Activated naive CD8-positive, alpha-beta T cell treated with anti-CD3 and anti-CD28 coated beads for 36 hours (primary cell): ENCODE measurements at regions not wholly inside any gene's neighbourhood (a gene's known extent, or its start where the extent isn't known, plus 50 kb on each side); places are given as distances from the start of the nearest gene placed in this dataset.

ENCODE experiments used
- DNase-seq: peaks from one replicate; pipeline ENCODE4 v3.0.0; 2021
- H3K27ac Mint-ChIP-seq: one replicate; pipeline ENCODE4 v1.8.0; 2022; ENCODE audit warnings: mild to moderate bottlenecking, moderate library complexity, mixed read lengths
- H3K27me3 Mint-ChIP-seq: one replicate; pipeline ENCODE4 v1.8.0; 2022; ENCODE audit warnings: mild to moderate bottlenecking, mixed read lengths
- H3K36me3 Mint-ChIP-seq: one replicate; pipeline ENCODE4 v1.8.0; 2021; ENCODE audit warnings: mild to moderate bottlenecking, mixed read lengths
- H3K4me1 Mint-ChIP-seq: one replicate; pipeline ENCODE4 v1.8.0; 2021; ENCODE audit warnings: mixed read lengths
- H3K4me3 Mint-ChIP-seq: one replicate; pipeline ENCODE4 v1.8.0; 2022; ENCODE audit warnings: mild to moderate bottlenecking, moderate library complexity, mixed read lengths
- H3K9me3 Mint-ChIP-seq: one replicate; pipeline ENCODE4 v1.8.0; 2022; ENCODE audit warnings: mixed read lengths

DNA sequence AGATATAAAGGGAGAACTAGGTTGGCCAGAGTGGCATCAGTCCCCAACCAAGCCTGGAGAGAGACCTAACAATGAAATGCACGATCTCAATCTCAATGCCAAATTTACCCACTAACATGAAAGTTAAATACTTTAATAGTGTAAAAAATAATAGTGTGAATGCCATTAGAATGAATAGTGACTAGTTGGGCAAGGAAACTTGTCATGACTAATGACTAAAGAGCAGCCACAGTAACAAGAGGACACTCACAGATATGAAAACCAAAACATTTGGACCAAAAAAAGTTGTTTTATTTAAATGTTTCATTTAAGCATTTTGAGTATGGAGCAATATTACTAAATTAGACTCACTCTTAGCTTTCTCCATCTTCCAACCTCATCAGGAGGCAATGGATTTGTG lies 1853.8 kb downstream of the EFNA5 start:
- Mint-ChIP-seq H3K4me3 (no peak overlapping the region), H3K27ac (no peak overlapping the region), H3K27me3 (no peaks in the 10 kb centered on the region), H3K4me1 (no peaks in the 10 kb centered on the region), H3K36me3 (no peaks in the 10 kb centered on the region), H3K9me3 (peaks cover 7% of the 10 kb centered on the region)
- no peak for DNase-seq

- Mint-ChIP-seq H3K27me3 (no peaks in the 10 kb centered on the region), H3K4me3 (no peak overlapping the region), H3K9me3 (peaks cover 6% of the 10 kb centered on the region), H3K4me1 (no peaks in the 10 kb centered on the region), H3K27ac (no peak overlapping the region), H3K36me3 (no peaks in the 10 kb centered on the region)
- DNase-seq, result no peak
Measured at GRCh38 chr5:105812304-105812703, 1858.4 kb downstream of the EFNA5 start.

DNA sequence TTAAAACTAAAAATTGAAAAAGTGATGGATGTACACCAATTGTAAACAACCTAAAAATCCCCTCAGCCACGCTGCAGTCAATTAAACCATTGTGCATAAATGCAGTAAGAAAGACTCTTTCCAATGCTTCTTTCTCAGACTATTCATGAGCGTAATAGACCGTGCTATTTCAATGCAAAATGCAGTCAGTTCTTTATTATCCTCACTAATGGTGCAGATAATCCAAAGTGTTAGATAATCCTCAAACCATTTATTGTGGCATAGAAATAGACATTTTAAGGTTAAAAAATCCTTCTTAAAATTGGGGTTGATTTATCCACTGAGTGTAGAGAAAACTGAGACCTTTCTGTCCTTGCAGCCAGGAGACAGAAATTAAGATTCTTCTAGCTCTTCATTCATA lies 1862.8 kb downstream of the EFNA5 start:
- Mint-ChIP-seq H3K9me3 (peaks cover 15% of the 10 kb centered on the region), H3K4me3 (no peak overlapping the region), H3K27me3 (no peaks in the 10 kb centered on the region), H3K4me1 (no peaks in the 10 kb centered on the region), H3K27ac (no peak overlapping the region), H3K36me3 (no peaks in the 10 kb centered on the region)
- DNase-seq, result no peak

- Mint-ChIP-seq H3K4me3 (no peak overlapping the region), H3K36me3 (no peaks in the 10 kb centered on the region), H3K27me3 (no peaks in the 10 kb centered on the region), H3K9me3 (peaks cover 14% of the 10 kb centered on the region), H3K27ac (no peak overlapping the region), H3K4me1 (no peaks in the 10 kb centered on the region)
- no peak for DNase-seq
Measured at GRCh38 chr5:105807290-105807689, 1863.4 kb downstream of the EFNA5 start.

- no peaks in the 10 kb centered on the region for H3K4me1 Mint-ChIP-seq
- H3K9me3 Mint-ChIP-seq, result peaks cover 14% of the 10 kb centered on the region
- no peak for DNase-seq
- H3K27ac Mint-ChIP-seq, result no peak overlapping the region
- no peaks in the 10 kb centered on the region for H3K27me3 Mint-ChIP-seq
- H3K4me3 Mint-ChIP-seq, result no peak overlapping the region
- no peaks in the 10 kb centered on the region for H3K36me3 Mint-ChIP-seq
Measured at GRCh38 chr5:105806596-105806995, 1864.1 kb downstream of the EFNA5 start.

- no peak for DNase-seq
- H3K4me1 Mint-ChIP-seq, result no peaks in the 10 kb centered on the region
- no peak overlapping the region for H3K27ac Mint-ChIP-seq
- H3K27me3 Mint-ChIP-seq, result no peaks in the 10 kb centered on the region
- no peak overlapping the region for H3K4me3 Mint-ChIP-seq
- H3K36me3 Mint-ChIP-seq, result no peaks in the 10 kb centered on the region
- peaks cover 12% of the 10 kb centered on the region for H3K9me3 Mint-ChIP-seq
Measured at GRCh38 chr5:105803431-105803830, 1867.3 kb downstream of the EFNA5 start.

GRCh38 chr5:105794578-105794977 lies 1876.2 kb downstream of the EFNA5 start:
- Mint-ChIP-seq H3K36me3 (no peaks in the 10 kb centered on the region), H3K9me3 (no peaks in the 10 kb centered on the region), H3K27me3 (no peaks in the 10 kb centered on the region), H3K4me1 (no peaks in the 10 kb centered on the region), H3K27ac (no peak overlapping the region), H3K4me3 (no peak overlapping the region)
- DNase-seq, result no peak

GRCh38 chr5:105789246-105789645 lies 1881.5 kb downstream of the EFNA5 start:
- no peak overlapping the region for H3K4me3 Mint-ChIP-seq
- no peak for DNase-seq
- no peaks in the 10 kb centered on the region for H3K27me3 Mint-ChIP-seq
- H3K4me1 Mint-ChIP-seq, result no peaks in the 10 kb centered on the region
- H3K9me3 Mint-ChIP-seq, result peaks cover 1% of the 10 kb centered on the region
- no peaks in the 10 kb centered on the region for H3K36me3 Mint-ChIP-seq
- no peak overlapping the region for H3K27ac Mint-ChIP-seq

- no peaks in the 10 kb centered on the region for H3K36me3 Mint-ChIP-seq
Measured at GRCh38 chr5:105783811-105784210, 1886.9 kb downstream of the EFNA5 start.

GRCh38 chr5:105782501-105782900 lies 1888.2 kb downstream of the EFNA5 start:
- H3K9me3 Mint-ChIP-seq, result peaks cover 1% of the 10 kb centered on the region
- no peak overlapping the region for H3K4me3 Mint-ChIP-seq
- no peaks in the 10 kb centered on the region for H3K27me3 Mint-ChIP-seq
- no peaks in the 10 kb centered on the region for H3K4me1 Mint-ChIP-seq
- H3K27ac Mint-ChIP-seq, result no peak overlapping the region
- no peaks in the 10 kb centered on the region for H3K36me3 Mint-ChIP-seq
- no peak for DNase-seq

More at GRCh38 chr5:105783811-105784210, 1886.9 kb downstream of the EFNA5 start:
- Mint-ChIP-seq H3K4me1 (no peaks in the 10 kb centered on the region), H3K27ac (no peak overlapping the region), H3K4me3 (no peak overlapping the region), H3K27me3 (no peaks in the 10 kb centered on the region), H3K9me3 (peaks cover 1% of the 10 kb centered on the region)
- DNase-seq, result no peak

DNA sequence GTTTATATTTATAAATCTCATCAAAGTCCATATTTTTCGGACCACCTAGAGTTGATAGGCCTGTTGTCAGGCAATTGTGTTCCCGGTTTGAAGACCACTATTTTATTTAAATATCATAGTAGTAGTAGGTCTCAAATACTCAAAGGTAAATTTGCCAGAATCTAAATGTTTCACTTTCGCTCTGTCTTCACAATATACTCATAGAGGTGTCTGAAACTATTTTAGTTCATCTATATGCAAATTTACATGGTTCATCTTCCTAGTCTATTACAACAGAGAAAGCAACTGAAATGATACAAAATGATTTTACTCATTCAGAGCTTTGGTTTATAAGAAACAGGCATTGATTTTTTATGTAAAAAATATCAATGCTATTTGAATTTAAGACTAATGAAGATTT lies 1897.5 kb downstream of the EFNA5 start:
- Mint-ChIP-seq H3K27ac (no peak overlapping the region), H3K36me3 (no peaks in the 10 kb centered on the region), H3K4me1 (no peaks in the 10 kb centered on the region), H3K27me3 (no peaks in the 10 kb centered on the region), H3K9me3 (no peaks in the 10 kb centered on the region), H3K4me3 (no peak overlapping the region)
- no peak for DNase-seq

DNA sequence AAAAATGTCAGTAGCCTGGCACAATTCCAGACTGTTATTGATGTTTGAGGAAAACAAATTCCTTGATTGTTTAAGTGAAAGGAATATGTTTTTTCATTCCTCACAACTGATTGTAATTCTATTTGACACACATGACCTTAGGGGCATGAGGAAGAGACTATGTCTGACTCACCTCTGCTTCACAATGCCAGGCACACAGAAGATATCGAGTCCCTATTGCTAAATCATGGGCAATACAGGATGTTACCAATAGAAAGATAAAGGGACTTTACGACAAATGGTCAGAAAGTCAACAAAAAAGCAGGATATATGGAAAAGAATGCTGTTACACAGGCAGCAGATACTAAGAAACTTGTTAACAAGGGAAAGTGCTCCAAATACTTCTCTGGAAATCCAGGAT lies 1903.5 kb downstream of the EFNA5 start:
- Mint-ChIP-seq H3K9me3 (peaks cover 8% of the 10 kb centered on the region), H3K27ac (no peak overlapping the region), H3K27me3 (no peaks in the 10 kb centered on the region), H3K4me1 (no peaks in the 10 kb centered on the region), H3K36me3 (no peaks in the 10 kb centered on the region), H3K4me3 (no peak overlapping the region)
- no peak for DNase-seq

DNA sequence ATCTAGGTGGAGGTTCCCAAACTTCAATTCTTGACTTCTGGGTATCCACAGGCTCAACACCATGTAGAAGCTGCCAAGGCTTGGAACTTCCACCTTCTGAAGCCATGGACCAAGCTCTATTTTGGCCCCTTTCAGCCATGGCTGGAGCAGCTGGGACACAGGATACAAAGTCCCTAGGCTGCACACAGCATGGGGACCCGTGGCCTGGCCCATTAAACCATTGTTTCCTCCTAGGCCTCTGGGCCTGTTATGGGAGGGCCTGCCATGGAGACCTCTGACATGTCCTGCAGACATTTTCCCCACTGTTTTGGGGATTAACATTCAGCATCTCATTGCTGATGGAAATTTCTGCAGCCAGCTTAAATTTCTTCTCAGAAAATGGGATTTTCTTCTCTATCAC lies 1908.0 kb downstream of the EFNA5 start:
- Mint-ChIP-seq H3K4me3 (no peak overlapping the region), H3K9me3 (peaks cover 15% of the 10 kb centered on the region), H3K27ac (no peak overlapping the region), H3K27me3 (no peaks in the 10 kb centered on the region), H3K36me3 (peaks cover 2% of the 10 kb centered on the region), H3K4me1 (no peaks in the 10 kb centered on the region)
- no peak for DNase-seq

- Mint-ChIP-seq H3K27ac (no peak overlapping the region), H3K36me3 (no peaks in the 10 kb centered on the region), H3K9me3 (peaks cover 3% of the 10 kb centered on the region), H3K4me1 (no peaks in the 10 kb centered on the region), H3K4me3 (no peak overlapping the region), H3K27me3 (no peaks in the 10 kb centered on the region)
- no peak for DNase-seq
Measured at GRCh38 chr5:105754056-105754455, 1916.7 kb downstream of the EFNA5 start.

GRCh38 chr5:105752801-105753200 lies 1917.9 kb downstream of the EFNA5 start:
- DNase-seq, result no peak
- H3K9me3 Mint-ChIP-seq, result peaks cover 3% of the 10 kb centered on the region
- H3K4me1 Mint-ChIP-seq, result no peaks in the 10 kb centered on the region
- no peaks in the 10 kb centered on the region for H3K27me3 Mint-ChIP-seq
- no peak overlapping the region for H3K27ac Mint-ChIP-seq
- H3K36me3 Mint-ChIP-seq, result no peaks in the 10 kb centered on the region
- H3K4me3 Mint-ChIP-seq, result no peak overlapping the region

DNA sequence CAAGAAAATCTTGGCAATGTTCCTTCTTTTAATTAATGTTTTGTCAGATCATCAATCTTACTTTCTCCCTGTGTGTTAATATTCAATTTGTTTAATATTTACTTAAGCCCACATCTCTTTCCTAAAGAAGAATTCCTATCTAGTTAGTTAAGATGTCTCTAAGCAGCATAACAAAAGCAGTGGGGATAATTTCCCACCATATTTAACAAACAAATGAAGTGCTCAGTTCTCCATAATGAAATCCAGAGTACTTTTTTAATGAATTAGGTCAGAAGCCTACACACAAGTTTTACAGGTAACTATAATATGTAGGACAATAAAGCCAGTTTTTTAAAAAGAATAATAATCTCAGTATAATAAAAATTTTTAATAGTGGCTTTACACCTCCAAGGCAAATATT lies 1918.8 kb downstream of the EFNA5 start:
- no peaks in the 10 kb centered on the region for H3K36me3 Mint-ChIP-seq
- DNase-seq, result no peak
- no peaks in the 10 kb centered on the region for H3K4me1 Mint-ChIP-seq
- H3K9me3 Mint-ChIP-seq, result peaks cover 6% of the 10 kb centered on the region
- no peaks in the 10 kb centered on the region for H3K27me3 Mint-ChIP-seq
- H3K27ac Mint-ChIP-seq, result no peak overlapping the region
- H3K4me3 Mint-ChIP-seq, result no peak overlapping the region

DNA sequence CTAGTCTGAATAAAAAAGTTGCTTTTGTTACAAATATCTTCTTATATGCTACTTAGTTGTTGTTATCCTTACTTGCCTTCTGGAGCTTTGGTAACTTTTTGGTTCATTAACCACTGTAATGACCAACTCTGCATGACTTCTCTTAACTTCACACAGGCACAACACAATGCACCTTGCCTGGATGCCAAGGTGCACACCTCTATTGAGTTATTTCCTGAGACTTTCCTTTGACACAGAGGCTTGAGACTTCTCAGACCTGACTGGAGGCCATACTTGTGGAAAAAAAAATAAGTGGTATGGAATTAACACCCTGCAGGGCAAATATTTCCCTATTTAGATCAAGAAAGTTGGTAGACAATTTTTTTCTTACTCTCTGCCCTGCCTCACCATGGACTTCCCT lies 1925.6 kb downstream of the EFNA5 start:
- Mint-ChIP-seq H3K4me1 (no peaks in the 10 kb centered on the region), H3K4me3 (no peak overlapping the region), H3K27ac (no peak overlapping the region), H3K9me3 (peaks cover 7% of the 10 kb centered on the region), H3K27me3 (no peaks in the 10 kb centered on the region), H3K36me3 (no peaks in the 10 kb centered on the region)
- no peak for DNase-seq
